HEK293 (cell line): ENCODE measurements at regions not wholly inside any gene's neighbourhood (a gene's known extent, or its start where the extent isn't known, plus 50 kb on each side); places are given as distances from the start of the nearest gene placed in this dataset.

Source experiments
- CTCF ChIA-PET: fragments of 350-600 bp; formaldehyde crosslinking; extraction: SDS; loops from one replicate; lab custom pipeline; 2021; ENCODE audit warnings: antibody characterized with exemption; lab: Yijun Ruan, JAX
- POLR2A ChIA-PET: fragments of 300-600 bp; formaldehyde crosslinking; extraction: SDS; loops from one replicate; lab custom pipeline; 2020; ENCODE audit warnings: antibody characterized with exemption, inconsistent platforms; lab: Yijun Ruan, JAX
- H3K27ac ChIP-seq: fragments of 200-500 bp; sonication (Bioruptor generic); 2 replicates; pipeline ENCODE4 v1.5.1; 2014; ENCODE audit warnings: low read depth, low read length, control low read depth, inconsistent platforms; ENCODE audit errors: extremely low read depth
- H3K36me3 ChIP-seq, 2 experiments: fragments of 200-500 bp in 1 of 2; sonication (Bioruptor generic) in 1 of 2; 1 replicate in 1 of 2; 2 replicates in 1 of 2; pipeline ENCODE4 v1.5.1; 2014 to 2017; ENCODE audit warnings: inconsistent platforms in 2 of 2, low read length in 2 of 2; ENCODE audit not compliant: control insufficient read depth in 2 of 2, insufficient read depth in 1 of 2
- H3K4me1 ChIP-seq: fragments of 200-500 bp; sonication (Bioruptor generic); 2 replicates; pipeline ENCODE4 v1.5.1; 2014; ENCODE audit warnings: mild to moderate bottlenecking, low read length, inconsistent platforms; ENCODE audit not compliant: control insufficient read depth, insufficient read depth
- H3K4me3 ChIP-seq: 2 replicates; pipeline ENCODE4 v1.5.1; 2011; ENCODE audit warnings: low read depth, mild to moderate bottlenecking, control low read depth, low read length, moderate library complexity
- H3K9me3 ChIP-seq: fragments of 200-500 bp; sonication (Bioruptor generic); 2 replicates; pipeline ENCODE4 v1.5.1; 2014; ENCODE audit warnings: low read depth, low read length, inconsistent platforms; ENCODE audit not compliant: control insufficient read depth, insufficient read depth
- BCL11B ChIP-seq: fragments of 450-650 bp; formaldehyde crosslinking; IDR thresholded peaks from 2 replicates; pipeline ENCODE4 v1.5.1; 2016; ENCODE audit warnings: low read depth, missing biosample characterization, missing genetic modification characterization
- FEZF1 ChIP-seq: fragments of 450-650 bp; formaldehyde crosslinking; IDR thresholded peaks from 2 replicates; pipeline ENCODE4 v1.5.1; 2016; ENCODE audit warnings: missing biosample characterization, missing genetic modification characterization
- GFI1B ChIP-seq: fragments of 450-650 bp; formaldehyde crosslinking; IDR thresholded peaks from 2 replicates; pipeline ENCODE4 v1.5.1; 2016; ENCODE audit warnings: missing biosample characterization, missing genetic modification characterization
- KLF1 ChIP-seq: fragments of 450-650 bp; formaldehyde crosslinking; IDR thresholded peaks from 2 replicates; pipeline ENCODE4 v1.5.1; 2016; ENCODE audit warnings: missing biosample characterization, missing genetic modification characterization
- RBAK ChIP-seq: fragments of 450-650 bp; formaldehyde crosslinking; IDR thresholded peaks from 2 replicates; pipeline ENCODE4 v1.5.1; 2016; ENCODE audit warnings: missing biosample characterization, missing genetic modification characterization
- SCRT2 ChIP-seq: fragments of 450-650 bp; formaldehyde crosslinking; IDR thresholded peaks from 2 replicates; pipeline ENCODE4 v1.5.1; 2016; ENCODE audit warnings: missing biosample characterization, missing genetic modification characterization
- ZBTB1 ChIP-seq: fragments of 450-650 bp; formaldehyde crosslinking; IDR thresholded peaks from 2 replicates; pipeline ENCODE4 v1.5.1; 2016; ENCODE audit warnings: missing biosample characterization, missing genetic modification characterization
- ZFP41 ChIP-seq: fragments of 450-650 bp; formaldehyde crosslinking; IDR thresholded peaks from 2 replicates; pipeline ENCODE4 v1.5.1; 2016; ENCODE audit warnings: missing biosample characterization, missing genetic modification characterization, borderline replicate concordance
- ZNF114 ChIP-seq: fragments of 450-650 bp; formaldehyde crosslinking; IDR thresholded peaks from 2 replicates; pipeline ENCODE4 v1.5.0; 2017; ENCODE audit warnings: missing biosample characterization, missing genetic modification characterization
- ZNF121 ChIP-seq: fragments of 450-650 bp; formaldehyde crosslinking; IDR thresholded peaks from 2 replicates; pipeline ENCODE4 v1.5.1; 2016; ENCODE audit warnings: missing biosample characterization, missing genetic modification characterization
- ZNF155 ChIP-seq: fragments of 450-650 bp; formaldehyde crosslinking; IDR thresholded peaks from 2 replicates; pipeline ENCODE4 v1.5.1; 2016; ENCODE audit warnings: missing biosample characterization, missing genetic modification characterization
- ZNF266 ChIP-seq: fragments of 450-650 bp; formaldehyde crosslinking; IDR thresholded peaks from 2 replicates; pipeline ENCODE4 v1.5.1; 2016; ENCODE audit warnings: missing biosample characterization, missing genetic modification characterization, low read depth
- ZNF350 ChIP-seq: fragments of 450-650 bp; formaldehyde crosslinking; IDR thresholded peaks from 2 replicates; pipeline ENCODE4 v1.5.0; 2017; ENCODE audit warnings: missing biosample characterization, mild to moderate bottlenecking, missing genetic modification characterization
- ZNF530 ChIP-seq: fragments of 450-650 bp; formaldehyde crosslinking; IDR thresholded peaks from 2 replicates; pipeline ENCODE4 v1.5.1; 2016; ENCODE audit warnings: low read depth, missing biosample characterization, missing genetic modification characterization
- ZNF549 ChIP-seq: fragments of 450-650 bp; IDR thresholded peaks from 2 replicates; pipeline ENCODE4 v1.5.1; 2018; ENCODE audit warnings: missing biosample characterization, missing genetic modification characterization, mild to moderate bottlenecking, inconsistent platforms, moderate library complexity
- ZNF560 ChIP-seq: fragments of 450-650 bp; formaldehyde crosslinking; IDR thresholded peaks from 2 replicates; pipeline ENCODE4 v1.5.1; 2017; ENCODE audit warnings: missing biosample characterization, missing genetic modification characterization, borderline replicate concordance
- ZNF610 ChIP-seq: fragments of 450-650 bp; formaldehyde crosslinking; IDR thresholded peaks from 2 replicates; pipeline ENCODE4 v1.5.1; 2016; ENCODE audit warnings: missing biosample characterization, missing genetic modification characterization, borderline replicate concordance
- ZNF621 ChIP-seq: fragments of 450-650 bp; formaldehyde crosslinking; IDR thresholded peaks from 2 replicates; pipeline ENCODE4 v1.5.1; 2017; ENCODE audit warnings: missing biosample characterization, missing genetic modification characterization
- ZNF658 ChIP-seq: fragments of 450-650 bp; formaldehyde crosslinking; IDR thresholded peaks from 2 replicates; pipeline ENCODE4; 2016; ENCODE audit warnings: missing biosample characterization, missing genetic modification characterization
- TF ChIP-seq, protein P1 (sequence below): fragments of 450-650 bp; formaldehyde crosslinking; IDR thresholded peaks from 2 replicates; pipeline ENCODE4 v1.5.0; 2017; ENCODE audit warnings: missing biosample characterization, missing genetic modification characterization, borderline replicate concordance
- TF ChIP-seq, protein P2 (sequence below): IDR thresholded peaks from 2 replicates; pipeline ENCODE4 v1.6.1; 2011; ENCODE audit warnings: mild to moderate bottlenecking, low read depth, low read length, borderline replicate concordance
- TF ChIP-seq, protein P3 (sequence below): fragments of 450-650 bp; formaldehyde crosslinking; IDR thresholded peaks from 2 replicates; pipeline ENCODE4 v1.5.1; 2016; ENCODE audit warnings: missing biosample characterization, missing genetic modification characterization, low read depth
- TF ChIP-seq, protein P4 (sequence below): sonication (generic); formaldehyde crosslinking; IDR thresholded peaks from 2 replicates; pipeline ENCODE4 v1.8.1; 2022; ENCODE audit warnings: mild to moderate bottlenecking, moderate library complexity, missing genetic modification reagents

DNA sequence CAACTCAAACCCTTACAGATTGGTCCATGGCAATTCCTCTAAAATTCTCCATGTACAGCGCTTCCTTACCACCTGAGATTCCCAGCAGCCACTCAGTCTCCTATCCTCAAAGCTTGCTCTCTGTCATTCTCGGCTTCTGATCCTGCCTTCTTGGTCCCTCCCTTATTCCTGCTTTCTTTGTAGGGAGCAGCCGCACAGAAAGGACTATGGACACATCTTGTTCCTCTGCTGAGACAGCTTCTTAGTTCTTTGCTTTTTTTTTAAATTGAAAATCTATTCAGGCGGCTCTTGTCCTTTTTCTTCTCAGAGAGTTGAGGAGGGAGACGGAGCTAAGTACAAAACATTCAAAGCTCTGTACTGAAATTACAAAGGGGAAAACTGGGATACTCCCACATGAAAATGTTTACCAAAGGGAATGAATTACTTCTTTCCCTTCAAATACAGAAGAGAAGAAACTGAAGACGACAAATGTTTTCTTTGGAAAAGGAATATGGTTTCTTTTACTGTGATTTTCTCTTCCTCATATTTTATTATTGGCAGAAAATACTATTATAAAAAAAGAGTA, 285.1 kb downstream of the IL20RB start (continued):
- TF ChIP-seq RBAK (tag by site-specific recombination): no peak
- TF ChIP-seq ZNF121 (tag by site-specific recombination): no peak
- TF ChIP-seq BCL11B (tag by site-specific recombination): no peak
- TF ChIP-seq ZNF350 (tag by site-specific recombination): no peak
- TF ChIP-seq, protein P1, sequence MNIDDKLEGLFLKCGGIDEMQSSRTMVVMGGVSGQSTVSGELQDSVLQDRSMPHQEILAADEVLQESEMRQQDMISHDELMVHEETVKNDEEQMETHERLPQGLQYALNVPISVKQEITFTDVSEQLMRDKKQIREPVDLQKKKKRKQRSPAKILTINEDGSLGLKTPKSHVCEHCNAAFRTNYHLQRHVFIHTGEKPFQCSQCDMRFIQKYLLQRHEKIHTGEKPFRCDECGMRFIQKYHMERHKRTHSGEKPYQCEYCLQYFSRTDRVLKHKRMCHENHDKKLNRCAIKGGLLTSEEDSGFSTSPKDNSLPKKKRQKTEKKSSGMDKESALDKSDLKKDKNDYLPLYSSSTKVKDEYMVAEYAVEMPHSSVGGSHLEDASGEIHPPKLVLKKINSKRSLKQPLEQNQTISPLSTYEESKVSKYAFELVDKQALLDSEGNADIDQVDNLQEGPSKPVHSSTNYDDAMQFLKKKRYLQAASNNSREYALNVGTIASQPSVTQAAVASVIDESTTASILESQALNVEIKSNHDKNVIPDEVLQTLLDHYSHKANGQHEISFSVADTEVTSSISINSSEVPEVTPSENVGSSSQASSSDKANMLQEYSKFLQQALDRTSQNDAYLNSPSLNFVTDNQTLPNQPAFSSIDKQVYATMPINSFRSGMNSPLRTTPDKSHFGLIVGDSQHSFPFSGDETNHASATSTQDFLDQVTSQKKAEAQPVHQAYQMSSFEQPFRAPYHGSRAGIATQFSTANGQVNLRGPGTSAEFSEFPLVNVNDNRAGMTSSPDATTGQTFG: no peak

DNA sequence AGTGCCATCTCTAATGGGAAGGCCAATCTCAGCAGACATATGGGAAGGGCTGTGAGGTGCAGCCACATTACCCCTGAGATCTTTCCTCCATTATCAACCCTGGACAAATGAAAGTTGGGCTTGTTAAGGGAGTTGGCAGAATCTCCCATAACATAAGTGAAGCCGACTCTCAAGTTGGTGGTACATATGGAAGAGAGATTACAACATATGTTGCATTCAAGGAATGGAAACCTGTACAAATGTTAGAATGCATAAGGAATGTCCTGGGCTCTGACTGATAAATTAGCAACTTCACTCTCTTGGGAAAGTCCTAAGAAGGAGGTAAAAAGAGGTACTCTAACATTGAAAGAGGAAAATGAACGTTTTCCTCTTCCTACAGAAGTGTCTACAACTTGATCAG, 288.7 kb downstream of the IL20RB start:
- ChIA-PET CTCF (interaction anchor here (0.7 kb wide), 1 partner anchor 133 kb away, joined by 4 read pairs; no protein-coding TSS in a partner anchor), POLR2A (no interaction called here)
- Histone ChIP-seq H3K4me1 (no peaks in the 10 kb centered on the region), H3K27ac (no peak overlapping the region), H3K4me3 (no peak overlapping the region), H3K9me3 (no peaks in the 10 kb centered on the region), H3K36me3 (no peaks in the 10 kb centered on the region)
- TF ChIP-seq ZNF114 (no peak), ZNF266 (no peak), ZNF121 (tag by site-specific recombination) (no peak), ZNF530 (tag by site-specific recombination) (no peak), ZFP41 (tag by site-specific recombination) (no peak), ZNF610 (tag by site-specific recombination) (no peak), ZNF549 (tag by site-specific recombination) (no peak), GFI1B (tag by site-specific recombination) (no peak), FEZF1 (no peak), ZBTB1 (tag by site-specific recombination) (no peak), ZNF560 (tag by site-specific recombination) (no peak), ZNF658 (tag by site-specific recombination) (no peak), SCRT2 (tag by site-specific recombination) (no peak), ZNF621 (tag by site-specific recombination) (no peak), ZNF155 (no peak), KLF1 (tag by site-specific recombination) (no peak)
- TF ChIP-seq, protein P2, sequence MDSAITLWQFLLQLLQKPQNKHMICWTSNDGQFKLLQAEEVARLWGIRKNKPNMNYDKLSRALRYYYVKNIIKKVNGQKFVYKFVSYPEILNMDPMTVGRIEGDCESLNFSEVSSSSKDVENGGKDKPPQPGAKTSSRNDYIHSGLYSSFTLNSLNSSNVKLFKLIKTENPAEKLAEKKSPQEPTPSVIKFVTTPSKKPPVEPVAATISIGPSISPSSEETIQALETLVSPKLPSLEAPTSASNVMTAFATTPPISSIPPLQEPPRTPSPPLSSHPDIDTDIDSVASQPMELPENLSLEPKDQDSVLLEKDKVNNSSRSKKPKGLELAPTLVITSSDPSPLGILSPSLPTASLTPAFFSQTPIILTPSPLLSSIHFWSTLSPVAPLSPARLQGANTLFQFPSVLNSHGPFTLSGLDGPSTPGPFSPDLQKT: no peak
- TF ChIP-seq, protein P3, sequence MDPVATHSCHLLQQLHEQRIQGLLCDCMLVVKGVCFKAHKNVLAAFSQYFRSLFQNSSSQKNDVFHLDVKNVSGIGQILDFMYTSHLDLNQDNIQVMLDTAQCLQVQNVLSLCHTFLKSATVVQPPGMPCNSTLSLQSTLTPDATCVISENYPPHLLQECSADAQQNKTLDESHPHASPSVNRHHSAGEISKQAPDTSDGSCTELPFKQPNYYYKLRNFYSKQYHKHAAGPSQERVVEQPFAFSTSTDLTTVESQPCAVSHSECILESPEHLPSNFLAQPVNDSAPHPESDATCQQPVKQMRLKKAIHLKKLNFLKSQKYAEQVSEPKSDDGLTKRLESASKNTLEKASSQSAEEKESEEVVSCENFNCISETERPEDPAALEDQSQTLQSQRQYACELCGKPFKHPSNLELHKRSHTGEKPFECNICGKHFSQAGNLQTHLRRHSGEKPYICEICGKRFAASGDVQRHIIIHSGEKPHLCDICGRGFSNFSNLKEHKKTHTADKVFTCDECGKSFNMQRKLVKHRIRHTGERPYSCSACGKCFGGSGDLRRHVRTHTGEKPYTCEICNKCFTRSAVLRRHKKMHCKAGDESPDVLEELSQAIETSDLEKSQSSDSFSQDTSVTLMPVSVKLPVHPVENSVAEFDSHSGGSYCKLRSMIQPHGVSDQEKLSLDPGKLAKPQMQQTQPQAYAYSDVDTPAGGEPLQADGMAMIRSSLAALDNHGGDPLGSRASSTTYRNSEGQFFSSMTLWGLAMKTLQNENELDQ (tag by site-specific recombination): no peak
- TF ChIP-seq, protein P4, sequence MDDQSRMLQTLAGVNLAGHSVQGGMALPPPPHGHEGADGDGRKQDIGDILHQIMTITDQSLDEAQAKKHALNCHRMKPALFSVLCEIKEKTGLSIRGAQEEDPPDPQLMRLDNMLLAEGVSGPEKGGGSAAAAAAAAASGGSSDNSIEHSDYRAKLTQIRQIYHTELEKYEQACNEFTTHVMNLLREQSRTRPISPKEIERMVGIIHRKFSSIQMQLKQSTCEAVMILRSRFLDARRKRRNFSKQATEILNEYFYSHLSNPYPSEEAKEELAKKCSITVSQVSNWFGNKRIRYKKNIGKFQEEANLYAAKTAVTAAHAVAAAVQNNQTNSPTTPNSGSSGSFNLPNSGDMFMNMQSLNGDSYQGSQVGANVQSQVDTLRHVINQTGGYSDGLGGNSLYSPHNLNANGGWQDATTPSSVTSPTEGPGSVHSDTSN (CRISPR knock-in tag): no peak
